CD4-positive, CD25-positive, alpha-beta regulatory T cell (primary cell): ENCODE measurements at regions not wholly inside any gene's neighbourhood (a gene's known extent, or its start where the extent isn't known, plus 50 kb on each side); places are given as distances from the start of the nearest gene placed in this dataset.

ENCODE experiments used
- ATAC-seq, 2 donors: fragments of 150-1000 bp; cut with Tn5 transposase; one replicate each; pipeline ENCODE4 v1.10.0; 2021; ENCODE audit warnings: low read depth in 2 of 2, moderate number of reproducible peaks in 2 of 2, moderate library complexity in 1 of 2
- DNase-seq, 3 donors: peaks; one replicate each; pipeline versions ENCODE4 v3.0.0 to v3.0.0-alpha.2; 2012 to 2022; ENCODE audit warnings: mixed read lengths in 1 of 3
- H3K27ac ChIP-seq: one replicate; pipeline ENCODE4 v1.7.0; 2013; ENCODE audit warnings: mild to moderate bottlenecking, low read length; ENCODE audit not compliant: insufficient read depth, poor library complexity, severe bottlenecking
- H3K27me3 ChIP-seq: one replicate; pipeline ENCODE4 v1.7.0; 2013; ENCODE audit warnings: low read length; ENCODE audit not compliant: control insufficient read depth, insufficient read depth
- H3K36me3 ChIP-seq: one replicate; pipeline ENCODE4 v1.7.0; 2013; ENCODE audit warnings: mild to moderate bottlenecking, low read length, moderate library complexity; ENCODE audit not compliant: control insufficient read depth, insufficient read depth
- H3K4me1 ChIP-seq: 2 replicates; pipeline ENCODE4 v1.7.0; 2013; ENCODE audit warnings: mild to moderate bottlenecking, low read length; ENCODE audit not compliant: insufficient read depth, control insufficient read depth, poor library complexity, severe bottlenecking
- H3K4me3 ChIP-seq: one replicate; pipeline ENCODE4 v1.7.0; 2013; ENCODE audit warnings: low read depth, mild to moderate bottlenecking, low read length, moderate library complexity
- H3K9me3 ChIP-seq, 2 experiments: 1 replicate in 1 of 2; 2 replicates in 1 of 2; pipeline ENCODE4 v1.7.0; 2013; ENCODE audit warnings: low read length in 2 of 2, mild to moderate bottlenecking in 1 of 2, moderate library complexity in 1 of 2; ENCODE audit not compliant: control insufficient read depth in 2 of 2
- H3K27ac Mint-ChIP-seq, 3 donors: one replicate each; pipeline ENCODE4 v1.8.0; 2020 to 2022; ENCODE audit warnings: mild to moderate bottlenecking in 3 of 3, mixed read lengths in 3 of 3, moderate library complexity in 2 of 3
- H3K27me3 Mint-ChIP-seq: one replicate; pipeline ENCODE4 v1.8.0; 2022; ENCODE audit warnings: mild to moderate bottlenecking, mixed read lengths
- H3K36me3 Mint-ChIP-seq: one replicate; pipeline ENCODE4 v1.8.0; 2020; ENCODE audit warnings: mixed read lengths
- H3K4me1 Mint-ChIP-seq, 4 donors: one replicate each; pipeline ENCODE4 v1.8.0; 2020 to 2022; ENCODE audit warnings: mixed read lengths in 4 of 4, mild to moderate bottlenecking in 1 of 4
- H3K4me3 Mint-ChIP-seq, 4 donors: one replicate each; pipeline ENCODE4 v1.8.0; 2020 to 2022; ENCODE audit warnings: mild to moderate bottlenecking in 4 of 4, mixed read lengths in 4 of 4, moderate library complexity in 3 of 4
- H3K9me3 Mint-ChIP-seq, 7 donors: one replicate each; pipeline ENCODE4 v1.8.0; 2020 to 2022; ENCODE audit warnings: mixed read lengths in 7 of 7, mild to moderate bottlenecking in 3 of 7, moderate library complexity in 2 of 7

GRCh38 chr6:54044059-54044458 is 67.2 kb upstream of the MLIP start:
- no peaks in the 10 kb centered on the region for H3K36me3 ChIP-seq
- Mint-ChIP-seq H3K9me3 (peaks cover 0 to 3% (median 1%) of the 10 kb centered on the region in 7 donors), H3K27ac (no peak overlapping the region), H3K4me1 (no peaks in the 10 kb centered on the region), H3K27me3 (no peaks in the 10 kb centered on the region), H3K4me3 (no peak overlapping the region), H3K36me3 (no peaks in the 10 kb centered on the region)
- no peak overlapping the region for H3K27ac ChIP-seq
- H3K9me3 ChIP-seq = no peaks in the 10 kb centered on the region
- H3K4me3 ChIP-seq = no peak overlapping the region
- ATAC-seq (no peak), DNase-seq (no peak)
- H3K27me3 ChIP-seq = no peaks in the 10 kb centered on the region
- no peaks in the 10 kb centered on the region for H3K4me1 ChIP-seq

- Mint-ChIP-seq H3K4me3 (no peak overlapping the region), H3K36me3 (no peaks in the 10 kb centered on the region), H3K27ac (no peak overlapping the region), H3K4me1 (no peaks in the 10 kb centered on the region), H3K9me3 (peaks cover 0 to 3% (median 0%) of the 10 kb centered on the region in 7 donors), H3K27me3 (no peaks in the 10 kb centered on the region)
- Histone ChIP-seq H3K36me3 (no peaks in the 10 kb centered on the region), H3K27ac (no peak overlapping the region), H3K27me3 (no peaks in the 10 kb centered on the region), H3K9me3 (no peaks in the 10 kb centered on the region), H3K4me1 (no peaks in the 10 kb centered on the region), H3K4me3 (no peak overlapping the region)
- DNase-seq = no peak
- ATAC-seq = no peak
Observed at GRCh38 chr6:54048782-54049181, 62.5 kb upstream of the MLIP start.

- Mint-ChIP-seq H3K36me3 (no peaks in the 10 kb centered on the region), H3K4me3 (no peak overlapping the region), H3K27me3 (no peaks in the 10 kb centered on the region), H3K27ac (no peak overlapping the region), H3K9me3 (peaks cover 0 to 3% (median 0%) of the 10 kb centered on the region in 7 donors), H3K4me1 (no peaks in the 10 kb centered on the region)
- H3K4me1 ChIP-seq = no peaks in the 10 kb centered on the region
- no peak overlapping the region for H3K4me3 ChIP-seq
- no peak for DNase-seq
- H3K9me3 ChIP-seq = no peaks in the 10 kb centered on the region
- no peaks in the 10 kb centered on the region for H3K36me3 ChIP-seq
- no peak for ATAC-seq
- H3K27me3 ChIP-seq = no peaks in the 10 kb centered on the region
- no peak overlapping the region for H3K27ac ChIP-seq
Observed at GRCh38 chr6:54050750-54051149, 60.5 kb upstream of the MLIP start.

GRCh38 chr6:54053881-54054391 is 57.3 kb upstream of the MLIP start:
- Histone ChIP-seq H3K9me3 (no peaks in the 10 kb centered on the region), H3K4me1 (no peaks in the 10 kb centered on the region), H3K27me3 (no peaks in the 10 kb centered on the region), H3K36me3 (no peaks in the 10 kb centered on the region), H3K4me3 (no peak overlapping the region), H3K27ac (no peak overlapping the region)
- Mint-ChIP-seq H3K4me1 (no peaks in the 10 kb centered on the region), H3K4me3 (no peak overlapping the region), H3K27me3 (no peaks in the 10 kb centered on the region), H3K36me3 (no peaks in the 10 kb centered on the region), H3K27ac (no peak overlapping the region), H3K9me3 (peaks cover 0 to 3% (median 0%) of the 10 kb centered on the region in 7 donors)
- DNase-seq (no peak), ATAC-seq (no peak)

- Histone ChIP-seq H3K4me3 (no peak overlapping the region), H3K4me1 (no peaks in the 10 kb centered on the region), H3K9me3 (no peaks in the 10 kb centered on the region), H3K27ac (no peak overlapping the region), H3K27me3 (no peaks in the 10 kb centered on the region), H3K36me3 (no peaks in the 10 kb centered on the region)
- no peaks in the 10 kb centered on the region for H3K27me3 Mint-ChIP-seq
- peaks cover 0 to 3% (median 0%) of the 10 kb centered on the region in 7 donors for H3K9me3 Mint-ChIP-seq
- no peak overlapping the region for H3K27ac Mint-ChIP-seq
- no peaks in the 10 kb centered on the region for H3K4me1 Mint-ChIP-seq
- no peak overlapping the region for H3K4me3 Mint-ChIP-seq
- ATAC-seq (no peak), DNase-seq (no peak)
- H3K36me3 Mint-ChIP-seq = no peaks in the 10 kb centered on the region
Observed at GRCh38 chr6:54056105-54056504, 55.1 kb upstream of the MLIP start.

GRCh38 chr6:54057058-54057457 is 54.2 kb upstream of the MLIP start:
- Histone ChIP-seq H3K4me3 (no peak overlapping the region), H3K27ac (no peak overlapping the region), H3K4me1 (no peaks in the 10 kb centered on the region), H3K27me3 (no peaks in the 10 kb centered on the region), H3K36me3 (no peaks in the 10 kb centered on the region), H3K9me3 (no peaks in the 10 kb centered on the region)
- no peak for ATAC-seq
- no peaks in the 10 kb centered on the region for H3K4me1 Mint-ChIP-seq
- no peaks in the 10 kb centered on the region for H3K27me3 Mint-ChIP-seq
- H3K27ac Mint-ChIP-seq = no peak overlapping the region
- H3K9me3 Mint-ChIP-seq = peaks cover 0 to 3% (median 0%) of the 10 kb centered on the region in 7 donors
- no peak for DNase-seq
- H3K36me3 Mint-ChIP-seq = no peaks in the 10 kb centered on the region
- no peak overlapping the region for H3K4me3 Mint-ChIP-seq

- no peaks in the 10 kb centered on the region for H3K27me3 ChIP-seq
- Mint-ChIP-seq H3K4me3 (no peak overlapping the region), H3K27ac (no peak overlapping the region), H3K9me3 (peaks cover 0 to 2% (median 0%) of the 10 kb centered on the region in 7 donors), H3K27me3 (no peaks in the 10 kb centered on the region), H3K4me1 (no peaks in the 10 kb centered on the region), H3K36me3 (no peaks in the 10 kb centered on the region)
- H3K4me3 ChIP-seq = no peak overlapping the region
- no peaks in the 10 kb centered on the region for H3K9me3 ChIP-seq
- ATAC-seq (no peak), DNase-seq (no peak)
- no peaks in the 10 kb centered on the region for H3K4me1 ChIP-seq
- H3K36me3 ChIP-seq = no peaks in the 10 kb centered on the region
- H3K27ac ChIP-seq = no peak overlapping the region
Observed at GRCh38 chr6:54058236-54058635, 53.0 kb upstream of the MLIP start.

GRCh38 chr6:54059683-54060082 is 51.6 kb upstream of the MLIP start:
- H3K27ac ChIP-seq = no peak overlapping the region
- no peaks in the 10 kb centered on the region for H3K36me3 ChIP-seq
- no peaks in the 10 kb centered on the region for H3K9me3 ChIP-seq
- Mint-ChIP-seq H3K4me3 (no peak overlapping the region), H3K4me1 (no peaks in the 10 kb centered on the region), H3K9me3 (peaks cover 0 to 2% (median 0%) of the 10 kb centered on the region in 7 donors), H3K36me3 (no peaks in the 10 kb centered on the region), H3K27ac (no peak overlapping the region), H3K27me3 (no peaks in the 10 kb centered on the region)
- ATAC-seq (no peak), DNase-seq (no peak)
- H3K4me1 ChIP-seq = no peaks in the 10 kb centered on the region
- no peak overlapping the region for H3K4me3 ChIP-seq
- H3K27me3 ChIP-seq = no peaks in the 10 kb centered on the region
